Endothelial cell (in vitro differentiated cells): ENCODE measurements at regions not wholly inside any gene's neighbourhood (a gene's known extent, or its start where the extent isn't known, plus 50 kb on each side); places are given as distances from the start of the nearest gene placed in this dataset.

Source experiments
- DNase-seq: peaks from one replicate; pipeline ENCODE4 v3.0.0; 2021; ENCODE audit warnings: low spot score
- H3K27ac Mint-ChIP-seq: one replicate; pipeline ENCODE4 v1.8.0; 2021; ENCODE audit warnings: mixed read lengths, inconsistent platforms; ENCODE audit not compliant: unreplicated experiment
- H3K27me3 Mint-ChIP-seq: one replicate; pipeline ENCODE4 v1.8.0; 2021; ENCODE audit warnings: mild to moderate bottlenecking, moderate library complexity, mixed read lengths, inconsistent platforms; ENCODE audit not compliant: unreplicated experiment
- H3K36me3 Mint-ChIP-seq: one replicate; pipeline ENCODE4 v1.8.0; 2021; ENCODE audit warnings: mild to moderate bottlenecking, low read depth, mixed read lengths, inconsistent platforms; ENCODE audit not compliant: unreplicated experiment
- H3K4me1 Mint-ChIP-seq: one replicate; pipeline ENCODE4 v1.8.0; 2021; ENCODE audit warnings: mild to moderate bottlenecking, mixed read lengths, inconsistent platforms; ENCODE audit not compliant: unreplicated experiment
- H3K4me3 Mint-ChIP-seq: one replicate; pipeline ENCODE4 v1.8.0; 2021; ENCODE audit warnings: mild to moderate bottlenecking, mixed read lengths, inconsistent platforms; ENCODE audit not compliant: unreplicated experiment
- H3K9me3 Mint-ChIP-seq: one replicate; pipeline ENCODE4 v1.8.0; 2021; ENCODE audit warnings: mixed read lengths, inconsistent platforms; ENCODE audit not compliant: unreplicated experiment
- CTCF ChIP-seq: fragments of 200-600 bp; sonication (generic); IDR thresholded peaks from one replicate; pipeline ENCODE4 v1.5.0; 2021; ENCODE audit warnings: antibody characterized with exemption; ENCODE audit not compliant: unreplicated experiment

GRCh38 chr7:117941138-117941810, 68.0 kb upstream of the CTTNBP2 start:
- no peak for DNase-seq
- Mint-ChIP-seq H3K36me3 (no peaks in the 10 kb centered on the region), H3K9me3 (no peaks in the 10 kb centered on the region), H3K4me3 (no peak overlapping the region), H3K4me1 (no peaks in the 10 kb centered on the region), H3K27me3 (no peaks in the 10 kb centered on the region), H3K27ac (no peak overlapping the region)
- no peak for TF ChIP-seq CTCF

- H3K9me3 Mint-ChIP-seq: no peaks in the 10 kb centered on the region
- H3K27me3 Mint-ChIP-seq: no peaks in the 10 kb centered on the region
- no peak for TF ChIP-seq CTCF
- H3K36me3 Mint-ChIP-seq: no peaks in the 10 kb centered on the region
- H3K4me3 Mint-ChIP-seq: no peak overlapping the region
- no peak overlapping the region for H3K27ac Mint-ChIP-seq
- H3K4me1 Mint-ChIP-seq: peaks cover 3% of the 10 kb centered on the region
- DNase-seq: no peak
Measured at GRCh38 chr7:117942780-117943179, 69.5 kb upstream of the CTTNBP2 start.

- H3K27me3 Mint-ChIP-seq: no peaks in the 10 kb centered on the region
- no peaks in the 10 kb centered on the region for H3K9me3 Mint-ChIP-seq
- no peak for TF ChIP-seq CTCF
- H3K4me3 Mint-ChIP-seq: no peak overlapping the region
- DNase-seq: no peak
- peaks cover 3% of the 10 kb centered on the region for H3K4me1 Mint-ChIP-seq
- no peak overlapping the region for H3K27ac Mint-ChIP-seq
- no peaks in the 10 kb centered on the region for H3K36me3 Mint-ChIP-seq
Measured at GRCh38 chr7:117944886-117945285, 71.6 kb upstream of the CTTNBP2 start.

GRCh38 chr7:117946151-117946633, 73.0 kb upstream of the CTTNBP2 start:
- Mint-ChIP-seq H3K27ac (no peak overlapping the region), H3K27me3 (no peaks in the 10 kb centered on the region), H3K9me3 (no peaks in the 10 kb centered on the region), H3K36me3 (no peaks in the 10 kb centered on the region), H3K4me3 (no peak overlapping the region), H3K4me1 (peaks cover 3% of the 10 kb centered on the region)
- TF ChIP-seq CTCF: no peak
- DNase-seq: no peak

- no peak overlapping the region for H3K27ac Mint-ChIP-seq
- peaks cover 3% of the 10 kb centered on the region for H3K4me1 Mint-ChIP-seq
- DNase-seq: no peak
- H3K36me3 Mint-ChIP-seq: no peaks in the 10 kb centered on the region
- H3K27me3 Mint-ChIP-seq: no peaks in the 10 kb centered on the region
- H3K9me3 Mint-ChIP-seq: no peaks in the 10 kb centered on the region
- H3K4me3 Mint-ChIP-seq: no peak overlapping the region
- TF ChIP-seq CTCF: no peak
Measured at GRCh38 chr7:117949232-117949631, 76.0 kb upstream of the CTTNBP2 start.
